ENCODE measurements at regions not wholly inside any gene's neighbourhood (a gene's known extent, or its start where the extent isn't known, plus 50 kb on each side); places are given as distances from the start of the nearest gene placed in this dataset.

DNA sequence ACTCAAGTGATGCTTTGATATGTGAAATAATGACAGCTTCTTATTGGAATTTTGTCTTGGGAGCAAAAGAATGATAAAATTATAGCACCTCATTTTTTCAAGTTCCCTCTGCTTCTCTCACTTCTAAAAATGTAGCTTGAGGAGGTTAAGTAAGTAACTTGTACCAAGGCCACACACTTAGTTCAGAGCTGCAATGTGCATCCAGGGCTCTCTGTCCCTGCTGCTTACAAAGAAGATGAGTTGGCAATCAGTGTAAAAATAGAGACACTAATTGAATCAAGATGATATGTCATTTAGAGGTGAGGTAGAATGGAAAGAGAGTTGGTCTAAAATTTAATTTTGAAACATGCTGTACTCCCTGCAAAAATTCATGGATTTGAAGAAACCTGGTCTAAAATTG, 312.0 kb upstream of the TNP1 start:
- H3K27me3 ChIP-seq (ENCODE audit: insufficient read depth) = no peaks in the 10 kb centered on the region
- H3K4me1 Mint-ChIP-seq = no peaks in the 10 kb centered on the region

More for the DNA sequence above, 312.0 kb upstream of the TNP1 start:
- H3K27me3 Mint-ChIP-seq (ENCODE audit: insufficient read depth, low read depth, poor library complexity) = no peaks in the 10 kb centered on the region
- H3K79me2 ChIP-seq (replicated peaks; ENCODE audit: insufficient read depth) = no peaks in the 10 kb centered on the region
- H3K9me3 Mint-ChIP-seq = peaks cover 20% of the 10 kb centered on the region; the same call in 2 of the 3 replicates
- H3K4me2 ChIP-seq = no peak overlapping the region
- H3K36me3 ChIP-seq (ENCODE audit: insufficient read depth) = no peaks in the 10 kb centered on the region
- TF ChIP-seq, protein P1, sequence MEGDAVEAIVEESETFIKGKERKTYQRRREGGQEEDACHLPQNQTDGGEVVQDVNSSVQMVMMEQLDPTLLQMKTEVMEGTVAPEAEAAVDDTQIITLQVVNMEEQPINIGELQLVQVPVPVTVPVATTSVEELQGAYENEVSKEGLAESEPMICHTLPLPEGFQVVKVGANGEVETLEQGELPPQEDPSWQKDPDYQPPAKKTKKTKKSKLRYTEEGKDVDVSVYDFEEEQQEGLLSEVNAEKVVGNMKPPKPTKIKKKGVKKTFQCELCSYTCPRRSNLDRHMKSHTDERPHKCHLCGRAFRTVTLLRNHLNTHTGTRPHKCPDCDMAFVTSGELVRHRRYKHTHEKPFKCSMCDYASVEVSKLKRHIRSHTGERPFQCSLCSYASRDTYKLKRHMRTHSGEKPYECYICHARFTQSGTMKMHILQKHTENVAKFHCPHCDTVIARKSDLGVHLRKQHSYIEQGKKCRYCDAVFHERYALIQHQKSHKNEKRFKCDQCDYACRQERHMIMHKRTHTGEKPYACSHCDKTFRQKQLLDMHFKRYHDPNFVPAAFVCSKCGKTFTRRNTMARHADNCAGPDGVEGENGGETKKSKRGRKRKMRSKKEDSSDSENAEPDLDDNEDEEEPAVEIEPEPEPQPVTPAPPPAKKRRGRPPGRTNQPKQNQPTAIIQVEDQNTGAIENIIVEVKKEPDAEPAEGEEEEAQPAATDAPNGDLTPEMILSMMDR (conservative IDR thresholded peaks at IDR 0.05; ENCODE audit: low read depth in 2 of 2) = no peak
- TF ChIP-seq, protein P2, sequence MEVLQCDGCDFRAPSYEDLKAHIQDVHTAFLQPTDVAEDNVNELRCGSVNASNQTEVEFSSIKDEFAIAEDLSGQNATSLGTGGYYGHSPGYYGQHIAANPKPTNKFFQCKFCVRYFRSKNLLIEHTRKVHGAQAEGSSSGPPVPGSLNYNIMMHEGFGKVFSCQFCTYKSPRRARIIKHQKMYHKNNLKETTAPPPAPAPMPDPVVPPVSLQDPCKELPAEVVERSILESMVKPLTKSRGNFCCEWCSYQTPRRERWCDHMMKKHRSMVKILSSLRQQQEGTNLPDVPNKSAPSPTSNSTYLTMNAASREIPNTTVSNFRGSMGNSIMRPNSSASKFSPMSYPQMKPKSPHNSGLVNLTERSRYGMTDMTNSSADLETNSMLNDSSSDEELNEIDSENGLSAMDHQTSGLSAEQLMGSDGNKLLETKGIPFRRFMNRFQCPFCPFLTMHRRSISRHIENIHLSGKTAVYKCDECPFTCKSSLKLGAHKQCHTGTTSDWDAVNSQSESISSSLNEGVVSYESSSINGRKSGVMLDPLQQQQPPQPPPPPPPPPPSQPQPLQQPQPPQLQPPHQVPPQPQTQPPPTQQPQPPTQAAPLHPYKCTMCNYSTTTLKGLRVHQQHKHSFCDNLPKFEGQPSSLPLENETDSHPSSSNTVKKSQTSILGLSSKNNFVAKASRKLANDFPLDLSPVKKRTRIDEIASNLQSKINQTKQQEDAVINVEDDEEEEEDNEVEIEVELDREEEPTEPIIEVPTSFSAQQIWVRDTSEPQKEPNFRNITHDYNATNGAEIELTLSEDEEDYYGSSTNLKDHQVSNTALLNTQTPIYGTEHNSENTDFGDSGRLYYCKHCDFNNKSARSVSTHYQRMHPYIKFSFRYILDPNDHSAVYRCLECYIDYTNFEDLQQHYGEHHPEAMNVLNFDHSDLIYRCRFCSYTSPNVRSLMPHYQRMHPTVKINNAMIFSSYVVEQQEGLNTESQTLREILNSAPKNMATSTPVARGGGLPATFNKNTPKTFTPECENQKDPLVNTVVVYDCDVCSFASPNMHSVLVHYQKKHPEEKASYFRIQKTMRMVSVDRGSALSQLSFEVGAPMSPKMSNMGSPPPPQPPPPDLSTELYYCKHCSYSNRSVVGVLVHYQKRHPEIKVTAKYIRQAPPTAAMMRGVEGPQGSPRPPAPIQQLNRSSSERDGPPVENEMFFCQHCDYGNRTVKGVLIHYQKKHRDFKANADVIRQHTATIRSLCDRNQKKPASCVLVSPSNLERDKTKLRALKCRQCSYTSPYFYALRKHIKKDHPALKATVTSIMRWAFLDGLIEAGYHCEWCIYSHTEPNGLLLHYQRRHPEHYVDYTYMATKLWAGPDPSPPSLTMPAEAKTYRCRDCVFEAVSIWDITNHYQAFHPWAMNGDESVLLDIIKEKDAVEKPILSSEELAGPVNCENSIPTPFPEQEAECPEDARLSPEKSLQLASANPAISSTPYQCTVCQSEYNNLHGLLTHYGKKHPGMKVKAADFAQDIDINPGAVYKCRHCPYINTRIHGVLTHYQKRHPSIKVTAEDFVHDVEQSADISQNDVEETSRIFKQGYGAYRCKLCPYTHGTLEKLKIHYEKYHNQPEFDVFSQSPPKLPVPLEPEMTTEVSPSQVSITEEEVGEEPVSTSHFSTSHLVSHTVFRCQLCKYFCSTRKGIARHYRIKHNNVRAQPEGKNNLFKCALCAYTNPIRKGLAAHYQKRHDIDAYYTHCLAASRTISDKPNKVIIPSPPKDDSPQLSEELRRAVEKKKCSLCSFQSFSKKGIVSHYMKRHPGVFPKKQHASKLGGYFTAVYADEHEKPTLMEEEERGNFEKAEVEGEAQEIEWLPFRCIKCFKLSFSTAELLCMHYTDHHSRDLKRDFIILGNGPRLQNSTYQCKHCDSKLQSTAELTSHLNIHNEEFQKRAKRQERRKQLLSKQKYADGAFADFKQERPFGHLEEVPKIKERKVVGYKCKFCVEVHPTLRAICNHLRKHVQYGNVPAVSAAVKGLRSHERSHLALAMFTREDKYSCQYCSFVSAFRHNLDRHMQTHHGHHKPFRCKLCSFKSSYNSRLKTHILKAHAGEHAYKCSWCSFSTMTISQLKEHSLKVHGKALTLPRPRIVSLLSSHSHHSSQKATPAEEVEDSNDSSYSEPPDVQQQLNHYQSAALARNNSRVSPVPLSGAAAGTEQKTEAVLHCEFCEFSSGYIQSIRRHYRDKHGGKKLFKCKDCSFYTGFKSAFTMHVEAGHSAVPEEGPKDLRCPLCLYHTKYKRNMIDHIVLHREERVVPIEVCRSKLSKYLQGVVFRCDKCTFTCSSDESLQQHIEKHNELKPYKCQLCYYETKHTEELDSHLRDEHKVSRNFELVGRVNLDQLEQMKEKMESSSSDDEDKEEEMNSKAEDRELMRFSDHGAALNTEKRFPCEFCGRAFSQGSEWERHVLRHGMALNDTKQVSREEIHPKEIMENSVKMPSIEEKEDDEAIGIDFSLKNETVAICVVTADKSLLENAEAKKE (CRISPR knock-in tag; IDR thresholded peaks at IDR 0.05) = no peak
- TF ChIP-seq CREB1 (CRISPR knock-in tag; IDR thresholded peaks at IDR 0.05; ENCODE audit: low read depth) = no peak
- TF ChIP-seq ZNF114 (CRISPR knock-in tag; IDR thresholded peaks at IDR 0.05) = no peak
- no peak for TF ChIP-seq STAT1 (IDR thresholded peaks at IDR 0.05; ENCODE audit: unreplicated experiment)
- no peak for TF ChIP-seq EZH2 (IDR thresholded peaks at IDR 0.05; ENCODE audit: low read depth, unreplicated experiment)
- TF ChIP-seq, protein P3, sequence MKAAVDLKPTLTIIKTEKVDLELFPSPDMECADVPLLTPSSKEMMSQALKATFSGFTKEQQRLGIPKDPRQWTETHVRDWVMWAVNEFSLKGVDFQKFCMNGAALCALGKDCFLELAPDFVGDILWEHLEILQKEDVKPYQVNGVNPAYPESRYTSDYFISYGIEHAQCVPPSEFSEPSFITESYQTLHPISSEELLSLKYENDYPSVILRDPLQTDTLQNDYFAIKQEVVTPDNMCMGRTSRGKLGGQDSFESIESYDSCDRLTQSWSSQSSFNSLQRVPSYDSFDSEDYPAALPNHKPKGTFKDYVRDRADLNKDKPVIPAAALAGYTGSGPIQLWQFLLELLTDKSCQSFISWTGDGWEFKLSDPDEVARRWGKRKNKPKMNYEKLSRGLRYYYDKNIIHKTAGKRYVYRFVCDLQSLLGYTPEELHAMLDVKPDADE (IDR thresholded peaks at IDR 0.05) = no peak
- TF ChIP-seq, protein P4, sequence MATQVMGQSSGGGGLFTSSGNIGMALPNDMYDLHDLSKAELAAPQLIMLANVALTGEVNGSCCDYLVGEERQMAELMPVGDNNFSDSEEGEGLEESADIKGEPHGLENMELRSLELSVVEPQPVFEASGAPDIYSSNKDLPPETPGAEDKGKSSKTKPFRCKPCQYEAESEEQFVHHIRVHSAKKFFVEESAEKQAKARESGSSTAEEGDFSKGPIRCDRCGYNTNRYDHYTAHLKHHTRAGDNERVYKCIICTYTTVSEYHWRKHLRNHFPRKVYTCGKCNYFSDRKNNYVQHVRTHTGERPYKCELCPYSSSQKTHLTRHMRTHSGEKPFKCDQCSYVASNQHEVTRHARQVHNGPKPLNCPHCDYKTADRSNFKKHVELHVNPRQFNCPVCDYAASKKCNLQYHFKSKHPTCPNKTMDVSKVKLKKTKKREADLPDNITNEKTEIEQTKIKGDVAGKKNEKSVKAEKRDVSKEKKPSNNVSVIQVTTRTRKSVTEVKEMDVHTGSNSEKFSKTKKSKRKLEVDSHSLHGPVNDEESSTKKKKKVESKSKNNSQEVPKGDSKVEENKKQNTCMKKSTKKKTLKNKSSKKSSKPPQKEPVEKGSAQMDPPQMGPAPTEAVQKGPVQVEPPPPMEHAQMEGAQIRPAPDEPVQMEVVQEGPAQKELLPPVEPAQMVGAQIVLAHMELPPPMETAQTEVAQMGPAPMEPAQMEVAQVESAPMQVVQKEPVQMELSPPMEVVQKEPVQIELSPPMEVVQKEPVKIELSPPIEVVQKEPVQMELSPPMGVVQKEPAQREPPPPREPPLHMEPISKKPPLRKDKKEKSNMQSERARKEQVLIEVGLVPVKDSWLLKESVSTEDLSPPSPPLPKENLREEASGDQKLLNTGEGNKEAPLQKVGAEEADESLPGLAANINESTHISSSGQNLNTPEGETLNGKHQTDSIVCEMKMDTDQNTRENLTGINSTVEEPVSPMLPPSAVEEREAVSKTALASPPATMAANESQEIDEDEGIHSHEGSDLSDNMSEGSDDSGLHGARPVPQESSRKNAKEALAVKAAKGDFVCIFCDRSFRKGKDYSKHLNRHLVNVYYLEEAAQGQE (IDR thresholded peaks at IDR 0.05; ENCODE audit: unreplicated experiment) = no peak
- no peak for TF ChIP-seq NANOG (IDR thresholded peaks at IDR 0.05; ENCODE audit: borderline replicate concordance)
- no peak for TF ChIP-seq POLR2AphosphoS5 (IDR thresholded peaks at IDR 0.05; ENCODE audit: low read depth)
- no peak for TF ChIP-seq EZH2phosphoT487 (IDR thresholded peaks at IDR 0.05; ENCODE audit: unreplicated experiment)
- H2AFZ ChIP-seq = no peak overlapping the region
- H3K27ac Mint-ChIP-seq = no peak overlapping the region
- no peaks in the 10 kb centered on the region for H3K36me3 Mint-ChIP-seq (ENCODE audit: low read depth)
- H3F3A ChIP-seq (replicated peaks; ENCODE audit: low read depth) = no peaks in the 10 kb centered on the region
- H4K20me1 ChIP-seq (replicated peaks; ENCODE audit: insufficient read depth) = no peaks in the 10 kb centered on the region
- no peak for DNase-seq (ENCODE audit: low spot score)
- H3K4me3 ChIP-seq = no peak overlapping the region
- no peaks in the 10 kb centered on the region for H3K4me1 ChIP-seq (ENCODE audit: insufficient read depth)
- no peak for ATAC-seq
- peaks cover 4% of the 10 kb centered on the region; the same call in 1 of the 2 replicates for H3K9me2 ChIP-seq (ENCODE audit: insufficient read depth)
- no peak overlapping the region for H3K27ac ChIP-seq (ENCODE audit: low read depth)
- H3K4me3 Mint-ChIP-seq = no peak overlapping the region
